ENCODE measurements at regions not wholly inside any gene's neighbourhood (a gene's known extent, or its start where the extent isn't known, plus 50 kb on each side); places are given as distances from the start of the nearest gene placed in this dataset.
"Not testable (repeated sequence)": the region's sequence is repeated elsewhere in the genome, so short reads cannot be mapped to it uniquely, and the experiment has no call there.

DNA sequence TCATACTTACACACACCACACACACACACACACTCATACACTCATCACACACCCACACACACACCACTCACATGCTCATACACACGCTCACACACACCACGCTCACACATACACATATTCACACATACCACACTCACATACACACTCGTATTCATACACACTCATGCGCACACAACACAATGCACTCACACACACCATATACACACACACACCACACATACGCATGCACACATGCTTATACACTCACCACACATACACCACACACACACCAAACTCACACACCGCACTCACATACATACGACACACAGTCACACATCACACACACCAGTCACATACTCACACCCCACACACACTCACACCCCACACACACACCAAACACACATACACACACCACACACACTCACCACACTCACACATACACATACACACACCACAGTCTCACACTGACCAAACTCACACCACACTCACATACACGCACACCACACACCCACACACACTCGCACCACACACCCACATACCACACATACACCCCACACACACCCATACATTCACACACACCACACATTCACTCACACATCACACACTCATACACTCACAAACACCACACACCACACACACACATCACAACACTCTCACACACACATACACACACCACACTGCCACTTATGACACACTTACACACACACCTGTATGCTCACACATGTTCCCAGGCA, 88.9 kb downstream of the IRX5 start:
- DNase-seq (ENCODE audit: extremely low spot score) = no peak
- ChIA-PET POLR2A (no interaction called here), CTCF (no interaction called here)
- TF ChIP-seq CTCF (IDR thresholded peaks at IDR 0.05; ENCODE audit: control extremely low read depth, extremely low read depth, low read depth, missing control alignments) = no peak

GRCh38 chr16:55021595-55022475, 91.2 kb downstream of the IRX5 start:
- POLR2A ChIA-PET = no interaction called here
- CTCF ChIA-PET = interaction anchor here (0.9 kb wide), 1 partner anchor 1473 kb away, joined by 4 read pairs; no protein-coding TSS in a partner anchor
- no peak for DNase-seq (ENCODE audit: extremely low spot score)
- TF ChIP-seq CTCF (IDR thresholded peaks at IDR 0.05; ENCODE audit: control extremely low read depth, extremely low read depth, low read depth, missing control alignments) = peak; percentile 4

GRCh38 chr16:55027260-55027659, 96.6 kb downstream of the IRX5 start:
- DNase-seq (ENCODE audit: extremely low spot score); POLR2A ChIA-PET; CTCF ChIA-PET: not testable (repeated sequence)

DNA sequence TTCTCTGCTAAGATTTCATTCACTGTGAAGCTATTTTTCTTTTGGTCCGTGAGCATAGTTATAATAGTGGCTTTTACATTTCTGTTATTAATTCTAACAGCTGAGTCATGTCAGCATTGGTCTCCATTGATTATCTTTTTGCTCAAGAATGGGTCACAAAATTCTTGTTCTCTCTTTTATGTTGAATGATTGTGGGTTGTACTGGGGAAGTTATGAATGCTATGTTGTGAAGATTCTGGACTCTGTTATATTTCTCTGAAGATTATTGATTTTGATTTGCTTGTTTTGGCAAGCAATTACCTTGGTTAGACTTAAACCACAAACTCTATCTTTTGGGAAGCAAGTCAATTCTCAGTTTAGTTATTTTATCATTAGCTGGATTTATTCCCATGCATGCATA, 98.8 kb downstream of the IRX5 start:
- ChIA-PET CTCF (interaction anchor here (0.8 kb wide), 1 partner anchor 228 kb away, joined by 3 read pairs; no protein-coding TSS in a partner anchor), POLR2A (no interaction called here)
- no peak for TF ChIP-seq CTCF (IDR thresholded peaks at IDR 0.05; ENCODE audit: control extremely low read depth, extremely low read depth, low read depth, missing control alignments)
- DNase-seq (ENCODE audit: extremely low spot score) = no peak

- ChIA-PET POLR2A (no interaction called here), CTCF (no interaction called here)
- no peak for TF ChIP-seq CTCF (IDR thresholded peaks at IDR 0.05; ENCODE audit: control extremely low read depth, extremely low read depth, low read depth, missing control alignments)
Measured at GRCh38 chr16:55030944-55031343, 100.3 kb downstream of the IRX5 start.

GRCh38 chr16:55031481-55031880, 100.8 kb downstream of the IRX5 start:
- no peak for TF ChIP-seq CTCF (IDR thresholded peaks at IDR 0.05; ENCODE audit: control extremely low read depth, extremely low read depth, low read depth, missing control alignments)
- CTCF ChIA-PET = no interaction called here
- POLR2A ChIA-PET = no interaction called here
- DNase-seq (ENCODE audit: extremely low spot score) = no peak

More at GRCh38 chr16:55030944-55031343, 100.3 kb downstream of the IRX5 start:
- DNase-seq (ENCODE audit: extremely low spot score) = no peak
